ENCODE measurements at regions not wholly inside any gene's neighbourhood (a gene's known extent, or its start where the extent isn't known, plus 50 kb on each side); places are given as distances from the start of the nearest gene placed in this dataset.

- intact Hi-C loops (cut with DNase I), result no loop called here
- no peak for DNase-seq
Measured at GRCh38 chr4:107261241-107261874, 225.2 kb upstream of the DKK2 start.

- DNase-seq, result no peak
- intact Hi-C loops (cut with DNase I), result no loop called here
Measured at GRCh38 chr4:107258359-107258758, 222.2 kb upstream of the DKK2 start.

GRCh38 chr4:107255596-107255995, 219.5 kb upstream of the DKK2 start:
- intact Hi-C loops (cut with DNase I), result no loop called here
- DNase-seq, result no peak

GRCh38 chr4:107255114-107255513, 219.0 kb upstream of the DKK2 start:
- intact Hi-C loops (cut with DNase I), result no loop called here
- DNase-seq, result no peak

- intact Hi-C loops (cut with DNase I), result no loop called here
- DNase-seq, result no peak
Measured at GRCh38 chr4:107253579-107254068, 217.5 kb upstream of the DKK2 start.

- intact Hi-C loops (cut with DNase I), result no loop called here
- no peak for DNase-seq
Measured at GRCh38 chr4:107253090-107253489, 217.0 kb upstream of the DKK2 start.

GRCh38 chr4:107252571-107252970, 216.5 kb upstream of the DKK2 start:
- intact Hi-C loops (cut with DNase I), result no loop called here
- DNase-seq, result no peak

- DNase-seq, result no peak
- intact Hi-C loops (cut with DNase I), result no loop called here
Measured at GRCh38 chr4:107248571-107248970, 212.5 kb upstream of the DKK2 start.

GRCh38 chr4:107247738-107248137, 211.6 kb upstream of the DKK2 start:
- no peak for DNase-seq
- intact Hi-C loops (cut with DNase I), result no loop called here

- no peak for DNase-seq
- intact Hi-C loops (cut with DNase I), result no loop called here
Measured at GRCh38 chr4:107246761-107247160, 210.6 kb upstream of the DKK2 start.

- peak in 1 of 10 donors; percentile 33 for DNase-seq
- intact Hi-C loops (cut with DNase I), result no loop called here
Measured at GRCh38 chr4:107243141-107243781, 207.1 kb upstream of the DKK2 start.

- intact Hi-C loops (cut with DNase I), result no loop called here
- DNase-seq, result no peak
Measured at GRCh38 chr4:107220976-107221375, 184.9 kb upstream of the DKK2 start.

- intact Hi-C loops (cut with DNase I), result no loop called here
- DNase-seq, result no peak
Measured at GRCh38 chr4:107219681-107220080, 183.6 kb upstream of the DKK2 start.

- no peak for DNase-seq
- intact Hi-C loops (cut with DNase I), result no loop called here
Measured at GRCh38 chr4:107216379-107216778, 180.3 kb upstream of the DKK2 start.

GRCh38 chr4:107215222-107215621, 179.1 kb upstream of the DKK2 start:
- no peak for DNase-seq
- intact Hi-C loops (cut with DNase I), result no loop called here

- intact Hi-C loops (cut with DNase I), result no loop called here
Measured at GRCh38 chr4:107213880-107214279, 177.8 kb upstream of the DKK2 start.

GRCh38 chr4:107213410-107213809, 177.3 kb upstream of the DKK2 start:
- intact Hi-C loops (cut with DNase I), result no loop called here
- DNase-seq, result no peak

More at GRCh38 chr4:107213880-107214279, 177.8 kb upstream of the DKK2 start:
- DNase-seq, result no peak

GRCh38 chr4:107212565-107212964, 176.5 kb upstream of the DKK2 start:
- no peak for DNase-seq
- intact Hi-C loops (cut with DNase I), result no loop called here

- intact Hi-C loops (cut with DNase I), result no loop called here
- peak in 2 of 10 donors; percentile 9 to 62 for DNase-seq
Measured at GRCh38 chr4:107210450-107211239, 174.5 kb upstream of the DKK2 start.

GRCh38 chr4:107203733-107204132, 167.6 kb upstream of the DKK2 start:
- intact Hi-C loops (cut with DNase I), result no loop called here
- DNase-seq, result peak in 1 of 10 donors; percentile 44

- intact Hi-C loops (cut with DNase I), result no loop called here
- DNase-seq, result no peak
Measured at GRCh38 chr4:107202744-107203143, 166.6 kb upstream of the DKK2 start.

- intact Hi-C loops (cut with DNase I), result no loop called here
- DNase-seq, result no peak
Measured at GRCh38 chr4:107197121-107197520, 161.0 kb upstream of the DKK2 start.

Measured in posterior cingulate gyrus (tissue), 11 donors.